ENCODE measurements at regions not wholly inside any gene's neighbourhood (a gene's known extent, or its start where the extent isn't known, plus 50 kb on each side); places are given as distances from the start of the nearest gene placed in this dataset.

DNA sequence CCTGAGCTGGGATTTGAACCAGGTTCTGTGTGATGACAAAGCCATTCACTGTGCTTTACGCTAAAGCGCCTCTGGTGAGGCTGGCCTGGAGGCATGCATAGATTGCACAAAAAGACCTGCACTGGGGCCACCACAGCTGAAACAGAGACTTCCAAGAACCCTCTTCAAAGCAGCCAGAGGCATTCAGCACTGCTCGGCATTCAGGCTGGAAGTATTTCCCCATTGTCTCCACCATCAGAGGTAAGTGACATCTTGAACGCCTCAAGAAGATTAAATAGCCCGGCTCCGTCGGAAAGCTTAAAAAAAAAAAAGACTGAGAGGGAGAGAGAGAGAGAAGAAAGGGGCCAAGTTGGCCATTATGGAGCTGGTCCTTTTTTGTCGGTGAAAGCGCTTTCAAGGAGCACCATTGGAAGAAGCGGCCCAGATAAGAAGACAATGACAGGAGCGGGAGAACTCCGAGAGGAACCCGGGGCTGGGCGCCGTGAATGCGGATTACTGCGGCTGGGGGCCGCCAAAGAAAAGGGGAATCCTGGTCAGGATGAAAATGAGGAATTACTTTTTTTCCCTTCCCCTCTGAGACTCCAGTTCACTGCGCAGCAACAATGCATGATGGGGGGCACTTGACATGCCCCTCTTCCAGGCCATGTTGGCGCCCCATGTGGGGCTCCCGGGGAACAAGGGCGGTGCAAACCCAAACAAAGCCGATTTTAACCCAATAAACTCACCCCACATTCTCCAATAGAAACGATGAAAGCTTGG, 228.3 kb downstream of the MYCN start:
- no peak overlapping the region for H3K27ac Mint-ChIP-seq (ENCODE audit: unreplicated experiment)
- peak; percentile 67 for DNase-seq (ENCODE audit: extremely low spot score, unreplicated experiment)
- no peak for TF ChIP-seq CTCF (IDR thresholded peaks at IDR 0.05)
- H3K9me3 Mint-ChIP-seq (ENCODE audit: unreplicated experiment) = peaks cover 28% of the 10 kb centered on the region
- H3K4me1 Mint-ChIP-seq (ENCODE audit: unreplicated experiment) = no peaks in the 10 kb centered on the region
- no peaks in the 10 kb centered on the region for H3K27me3 Mint-ChIP-seq (ENCODE audit: unreplicated experiment)
- H3K36me3 Mint-ChIP-seq (ENCODE audit: unreplicated experiment) = no peaks in the 10 kb centered on the region
- H3K4me3 Mint-ChIP-seq (ENCODE audit: unreplicated experiment) = no peak overlapping the region

DNA sequence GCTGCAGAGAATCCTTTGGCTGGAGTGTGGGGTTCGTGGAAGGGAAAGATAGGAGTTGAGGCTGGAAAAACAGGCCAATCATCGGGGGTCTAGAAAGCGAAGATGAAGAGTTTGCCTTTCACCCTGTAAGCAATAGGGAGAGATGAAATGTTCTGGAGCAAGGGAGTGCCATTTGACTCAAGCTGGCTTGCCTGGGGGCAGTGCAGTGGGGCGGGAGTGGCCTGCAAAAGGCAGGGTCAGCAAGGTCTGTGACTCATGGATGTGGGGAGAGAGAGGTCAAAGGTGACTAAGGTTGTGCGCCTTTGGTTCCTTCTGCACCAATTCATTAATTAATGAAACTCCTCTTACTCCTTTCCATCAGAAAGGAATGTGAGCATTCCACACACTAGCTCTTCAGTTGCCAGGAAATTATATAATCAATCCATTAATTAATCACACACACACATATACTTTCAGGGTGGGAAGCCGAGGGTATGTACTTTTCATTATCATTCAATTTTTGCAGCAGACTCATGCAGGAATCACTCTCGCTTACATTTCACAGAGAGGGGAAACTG, 227.6 kb downstream of the MYCN start:
- Mint-ChIP-seq H3K4me1 (ENCODE audit: unreplicated experiment) (no peaks in the 10 kb centered on the region), H3K4me3 (ENCODE audit: unreplicated experiment) (no peak overlapping the region)

DNA sequence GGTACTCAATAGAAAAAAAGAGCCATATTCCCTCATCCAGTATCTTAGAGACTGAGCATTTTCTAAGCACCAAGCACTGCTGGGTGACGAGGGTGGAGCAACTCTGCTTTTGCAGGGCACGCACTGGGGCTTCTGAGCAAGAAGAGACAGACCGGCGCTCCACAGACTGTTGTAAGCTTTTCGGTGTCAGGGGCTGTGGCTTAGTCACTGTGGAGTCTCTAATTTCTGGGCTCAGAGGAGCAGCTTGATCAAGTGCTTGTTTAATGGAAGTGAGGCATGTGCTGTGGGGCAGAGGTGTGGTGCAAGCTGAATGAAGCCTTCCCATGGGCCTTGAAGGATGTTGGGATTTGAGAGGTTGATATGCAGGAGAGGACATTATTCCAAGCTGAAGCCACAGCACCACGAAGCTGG, 227.1 kb downstream of the MYCN start:
- peak; percentile 57 for DNase-seq (ENCODE audit: extremely low spot score, unreplicated experiment)
- no peaks in the 10 kb centered on the region for H3K4me1 Mint-ChIP-seq (ENCODE audit: unreplicated experiment)
- no peaks in the 10 kb centered on the region for H3K27me3 Mint-ChIP-seq (ENCODE audit: unreplicated experiment)
- no peak overlapping the region for H3K4me3 Mint-ChIP-seq (ENCODE audit: unreplicated experiment)
- H3K9me3 Mint-ChIP-seq (ENCODE audit: unreplicated experiment) = peaks cover 28% of the 10 kb centered on the region
- H3K36me3 Mint-ChIP-seq (ENCODE audit: unreplicated experiment) = no peaks in the 10 kb centered on the region
- no peak for TF ChIP-seq CTCF (IDR thresholded peaks at IDR 0.05)
- no peak overlapping the region for H3K27ac Mint-ChIP-seq (ENCODE audit: unreplicated experiment)

More for the DNA sequence above, 227.6 kb downstream of the MYCN start:
- no peaks in the 10 kb centered on the region for H3K27me3 Mint-ChIP-seq (ENCODE audit: unreplicated experiment)
- no peak for TF ChIP-seq CTCF (IDR thresholded peaks at IDR 0.05)
- no peak overlapping the region for H3K27ac Mint-ChIP-seq (ENCODE audit: unreplicated experiment)
- H3K36me3 Mint-ChIP-seq (ENCODE audit: unreplicated experiment) = no peaks in the 10 kb centered on the region
- DNase-seq (ENCODE audit: extremely low spot score, unreplicated experiment) = peak; percentile 49
- H3K9me3 Mint-ChIP-seq (ENCODE audit: unreplicated experiment) = peaks cover 28% of the 10 kb centered on the region

GRCh38 chr2:16166327-16166981, 226.1 kb downstream of the MYCN start:
- no peaks in the 10 kb centered on the region for H3K36me3 Mint-ChIP-seq (ENCODE audit: unreplicated experiment)
- no peaks in the 10 kb centered on the region for H3K4me1 Mint-ChIP-seq (ENCODE audit: unreplicated experiment)
- H3K4me3 Mint-ChIP-seq (ENCODE audit: unreplicated experiment) = no peak overlapping the region
- no peak for TF ChIP-seq CTCF (IDR thresholded peaks at IDR 0.05)
- H3K9me3 Mint-ChIP-seq (ENCODE audit: unreplicated experiment) = peaks cover 34% of the 10 kb centered on the region
- no peaks in the 10 kb centered on the region for H3K27me3 Mint-ChIP-seq (ENCODE audit: unreplicated experiment)
- H3K27ac Mint-ChIP-seq (ENCODE audit: unreplicated experiment) = no peak overlapping the region
- peak; percentile 75 for DNase-seq (ENCODE audit: extremely low spot score, unreplicated experiment)

Data from osteocyte (in vitro differentiated cells).